HG02840 (cell line): ENCODE measurements at regions not wholly inside any gene's neighbourhood (a gene's known extent, or its start where the extent isn't known, plus 50 kb on each side); places are given as distances from the start of the nearest gene placed in this dataset.
"Not testable (repeated sequence)": the region's sequence is repeated elsewhere in the genome, so short reads cannot be mapped to it uniquely, and the experiment has no call there.

ENCODE experiments used
- ATAC-seq: cut with Tn5 transposase; IDR thresholded peaks from one replicate; pipeline ENCODE4 v1.9.1; 2021; ENCODE audit warnings: mild to moderate bottlenecking, moderate library complexity, moderate number of reproducible peaks; ENCODE audit not compliant: unreplicated experiment, low FRiP score

DNA sequence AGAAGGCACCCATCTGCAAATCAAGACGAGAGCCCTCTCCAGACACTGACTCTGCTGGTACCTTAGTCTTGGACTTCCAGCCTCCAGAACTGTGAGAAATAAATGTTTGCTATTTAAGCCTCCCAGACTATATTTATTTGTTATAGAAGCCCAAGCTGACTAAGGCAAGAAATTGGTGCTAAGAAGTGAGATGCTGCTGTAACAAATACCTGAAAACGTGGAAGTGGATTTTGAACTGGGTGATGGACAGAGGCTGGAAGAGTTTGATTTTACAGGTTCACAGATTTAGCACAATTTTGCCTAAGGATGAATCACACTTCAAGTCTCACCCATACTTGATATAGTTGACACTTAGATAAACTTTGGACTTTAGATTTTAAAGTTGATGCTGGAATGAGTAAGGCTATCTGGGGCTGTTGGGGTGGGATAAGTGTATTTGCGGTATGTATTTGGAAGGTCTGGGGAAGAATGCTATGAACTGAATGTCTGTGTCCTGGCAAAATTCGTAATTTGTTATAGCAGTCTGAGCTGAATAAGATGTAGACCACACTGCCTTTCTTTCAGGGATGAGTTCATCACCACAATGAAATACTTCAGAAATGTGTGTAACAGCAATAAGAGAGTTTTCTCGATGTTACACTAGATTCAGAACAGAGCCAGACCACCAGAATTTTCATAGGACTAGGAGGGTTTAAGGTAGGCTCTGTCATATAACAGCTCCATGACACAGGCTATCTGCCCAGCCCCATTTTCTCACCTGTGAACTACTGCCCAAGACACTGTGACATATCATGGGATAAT lies 120.5 kb upstream of the LMCD1 start:
- ATAC-seq: no peak

DNA sequence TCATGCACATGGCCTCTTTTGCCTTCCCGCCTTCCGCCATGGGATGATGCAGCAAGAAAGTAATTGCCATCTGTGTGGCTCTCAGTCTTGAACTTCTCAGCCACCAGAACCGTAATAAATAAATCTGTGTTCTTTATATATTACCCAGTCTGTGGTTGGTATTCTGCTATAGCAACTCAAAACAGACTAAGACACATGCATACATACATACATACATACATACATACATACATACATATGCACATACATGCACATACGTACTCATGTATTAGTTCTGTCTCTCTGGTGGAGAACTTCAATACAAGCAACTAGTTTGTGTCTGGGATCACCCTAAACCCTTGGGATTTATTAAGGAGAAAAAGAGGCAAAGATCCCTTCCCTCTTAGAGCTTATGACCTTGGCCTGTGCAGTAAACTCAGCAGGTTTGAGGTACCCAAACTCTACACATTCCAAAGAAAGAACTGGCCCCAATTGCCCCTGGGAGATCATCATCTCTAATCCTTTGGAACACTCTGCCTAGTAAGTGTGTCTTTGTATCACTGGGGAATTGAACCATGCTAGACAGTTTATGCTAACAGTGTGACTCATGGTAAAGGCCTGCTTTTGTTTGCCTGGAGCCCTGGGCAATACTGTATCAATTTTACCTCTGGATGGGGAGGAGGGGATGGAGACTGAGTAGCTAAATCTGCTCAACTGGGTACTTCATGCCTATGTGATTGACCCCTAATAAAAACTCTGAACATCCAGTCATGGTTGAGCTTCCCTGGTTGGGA lies 115.6 kb upstream of the LMCD1 start:
- no peak for ATAC-seq

DNA sequence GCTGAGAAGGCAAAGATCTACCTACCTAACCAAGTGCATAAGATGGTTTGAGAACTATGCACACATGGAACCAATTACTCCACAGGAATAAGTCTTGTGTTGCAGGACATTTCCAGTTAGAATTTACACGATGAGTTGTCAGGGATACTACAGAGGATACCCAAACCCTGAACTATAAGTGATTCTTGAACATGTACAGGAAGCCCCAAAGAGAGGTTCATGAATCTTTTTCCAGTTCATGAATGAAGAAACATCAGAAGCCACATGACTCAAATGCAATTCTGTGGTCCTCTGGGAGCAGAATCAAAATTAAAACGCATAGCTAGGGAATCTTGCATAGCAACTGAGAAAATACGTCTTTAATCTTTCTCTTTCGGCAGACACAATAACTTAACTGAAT lies 114.1 kb upstream of the LMCD1 start:
- no peak for ATAC-seq

DNA sequence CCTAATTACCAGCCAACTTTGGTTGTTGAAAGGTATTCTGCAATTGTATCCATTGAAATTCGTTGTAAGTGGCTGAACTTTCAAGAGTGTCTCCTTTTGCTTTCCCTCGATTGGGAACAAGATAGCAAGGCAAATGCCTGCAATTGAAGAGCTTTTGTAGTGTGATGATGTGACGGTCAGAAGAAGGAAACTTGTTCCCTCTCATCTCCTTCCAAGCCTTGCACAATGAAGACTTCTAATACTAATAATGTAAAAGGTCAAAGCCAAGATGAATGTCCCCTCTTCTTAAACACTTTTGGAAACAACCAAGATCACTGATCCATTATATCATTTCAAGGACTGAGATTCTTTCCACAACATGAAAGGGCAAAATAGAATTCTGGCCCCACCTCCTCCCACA lies 101.9 kb upstream of the LMCD1 start:
- ATAC-seq: no peak

GRCh38 chr3:8400911-8401310 lies 100.7 kb upstream of the LMCD1 start:
- no peak for ATAC-seq

- ATAC-seq: no peak
Measured at GRCh38 chr3:8403996-8404395, 97.6 kb upstream of the LMCD1 start.

GRCh38 chr3:8405144-8405543 lies 96.5 kb upstream of the LMCD1 start:
- ATAC-seq: no peak

GRCh38 chr3:8406479-8406878 lies 95.1 kb upstream of the LMCD1 start:
- ATAC-seq: no peak

DNA sequence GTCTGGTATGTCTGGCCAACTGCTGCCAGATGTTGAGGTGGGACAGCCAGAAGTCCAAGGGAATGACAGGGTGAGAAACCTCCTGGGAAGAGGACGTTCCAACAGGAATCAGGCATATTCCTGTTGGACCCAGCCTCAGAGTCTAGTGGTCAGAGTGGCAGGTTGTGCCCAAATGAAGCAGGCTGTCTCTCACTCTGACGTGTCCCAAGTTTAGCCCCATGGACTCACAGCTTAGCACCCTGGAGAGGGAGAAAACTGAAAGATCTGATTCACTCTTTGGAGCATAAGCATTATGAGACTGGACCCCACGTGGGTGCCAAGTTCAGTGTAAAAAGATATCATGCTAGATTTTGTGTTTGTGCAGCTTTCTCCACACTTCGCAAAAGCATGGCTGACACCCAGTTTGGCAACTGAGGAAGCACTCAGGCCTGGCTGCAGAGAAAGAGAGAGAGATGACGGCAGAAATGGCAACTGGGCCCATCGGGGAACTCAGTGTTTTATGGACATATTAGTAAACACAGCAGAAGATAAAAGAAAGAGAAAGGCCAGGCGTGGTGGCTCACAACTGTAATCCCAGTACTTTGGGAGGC lies 88.2 kb upstream of the LMCD1 start:
- ATAC-seq: no peak

DNA sequence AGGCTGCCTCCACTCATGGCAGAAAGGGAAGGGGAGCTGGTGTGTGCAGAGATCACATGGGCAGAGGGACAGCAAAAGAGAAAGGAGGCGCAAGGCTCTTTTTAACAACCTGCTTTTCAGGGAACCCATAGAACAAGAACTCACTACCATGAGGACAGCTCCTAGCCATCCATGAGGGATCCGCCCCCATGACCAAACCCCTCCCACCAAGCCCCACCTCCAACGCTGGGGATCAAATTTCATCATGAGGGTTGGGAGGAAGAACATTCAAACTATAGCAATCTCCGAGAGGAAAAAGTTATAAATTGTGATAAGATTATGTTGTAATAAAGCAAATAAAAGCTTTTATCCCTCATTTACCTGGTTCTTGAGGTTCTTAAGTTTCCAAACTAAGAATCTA lies 84.7 kb upstream of the LMCD1 start:
- ATAC-seq: no peak

DNA sequence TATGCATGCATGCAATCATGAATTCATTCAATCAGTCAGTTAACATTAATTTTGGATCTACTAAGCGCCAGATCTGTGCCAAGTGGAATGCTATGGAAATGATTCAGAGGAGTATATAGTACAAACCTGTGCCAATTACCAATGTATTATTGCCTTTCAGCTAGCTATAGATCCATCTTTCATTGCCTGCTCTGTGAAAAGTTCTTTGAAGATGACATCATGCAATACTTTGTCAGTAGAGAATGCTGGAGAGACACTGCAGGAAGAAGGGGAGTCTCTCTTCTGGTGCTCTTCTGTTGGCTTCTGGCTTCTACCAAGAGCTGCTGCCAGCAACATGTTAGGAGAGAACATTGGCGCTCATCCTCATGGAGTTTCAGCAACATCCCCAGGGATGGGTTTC lies 81.0 kb upstream of the LMCD1 start:
- no peak for ATAC-seq

DNA sequence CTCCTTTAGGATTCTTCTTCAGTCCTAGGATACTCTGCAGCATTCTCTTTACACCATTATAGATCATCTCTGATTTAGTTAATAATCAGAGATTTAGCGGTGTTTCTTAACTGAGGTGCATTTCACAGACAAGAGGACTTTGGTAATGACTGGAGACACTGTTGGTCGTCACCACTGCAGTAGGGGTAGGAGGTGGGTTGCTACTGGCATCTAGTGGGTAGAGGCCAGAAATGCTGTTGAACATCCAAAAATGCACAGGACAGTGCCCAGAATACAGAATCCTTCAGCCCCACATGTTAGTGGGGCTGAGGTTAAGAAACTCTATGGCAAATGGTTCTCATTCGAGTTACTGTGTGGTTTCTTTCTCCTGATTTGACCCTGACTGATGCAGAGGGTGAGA lies 80.4 kb upstream of the LMCD1 start:
- no peak for ATAC-seq

- ATAC-seq: no peak
Measured at GRCh38 chr3:8421711-8422110, 79.9 kb upstream of the LMCD1 start.

DNA sequence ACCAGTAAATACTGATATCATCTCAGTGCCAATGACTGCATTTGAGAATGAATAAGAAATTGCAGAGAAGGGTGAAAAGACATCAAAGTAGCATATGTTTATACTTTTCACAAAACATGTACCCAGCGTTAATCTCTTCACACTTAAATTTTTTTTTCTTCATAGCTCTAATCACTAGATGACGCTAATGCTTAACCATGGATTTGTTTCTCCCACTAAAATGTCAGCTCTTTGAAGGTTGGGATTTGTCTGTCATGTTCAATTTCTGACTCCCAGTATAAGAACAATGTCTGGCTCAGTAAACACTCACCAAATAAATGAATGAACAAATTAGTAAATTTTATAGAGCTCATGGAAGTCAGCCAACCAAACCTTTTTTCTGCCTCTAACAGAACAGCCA lies 78.3 kb upstream of the LMCD1 start:
- ATAC-seq: no peak

DNA sequence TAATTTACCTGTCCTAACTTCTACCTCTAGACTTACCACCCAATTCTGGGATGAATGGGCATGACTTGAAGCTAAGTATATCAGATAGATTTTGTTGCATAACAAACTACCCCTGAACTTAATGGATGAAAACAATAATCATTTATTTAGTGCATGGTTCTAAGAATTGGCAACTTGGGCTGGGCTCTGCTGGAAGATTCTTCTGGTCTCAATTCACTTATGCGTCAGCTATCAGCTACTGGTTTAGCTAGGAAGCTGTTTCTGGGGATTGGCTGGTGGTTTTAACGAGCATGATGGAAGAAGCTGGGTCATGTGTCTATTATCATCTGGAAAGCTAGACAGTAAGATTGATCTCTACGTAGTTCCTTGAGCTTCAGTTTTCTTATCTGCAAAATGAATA lies 77.3 kb upstream of the LMCD1 start:
- no peak for ATAC-seq

DNA sequence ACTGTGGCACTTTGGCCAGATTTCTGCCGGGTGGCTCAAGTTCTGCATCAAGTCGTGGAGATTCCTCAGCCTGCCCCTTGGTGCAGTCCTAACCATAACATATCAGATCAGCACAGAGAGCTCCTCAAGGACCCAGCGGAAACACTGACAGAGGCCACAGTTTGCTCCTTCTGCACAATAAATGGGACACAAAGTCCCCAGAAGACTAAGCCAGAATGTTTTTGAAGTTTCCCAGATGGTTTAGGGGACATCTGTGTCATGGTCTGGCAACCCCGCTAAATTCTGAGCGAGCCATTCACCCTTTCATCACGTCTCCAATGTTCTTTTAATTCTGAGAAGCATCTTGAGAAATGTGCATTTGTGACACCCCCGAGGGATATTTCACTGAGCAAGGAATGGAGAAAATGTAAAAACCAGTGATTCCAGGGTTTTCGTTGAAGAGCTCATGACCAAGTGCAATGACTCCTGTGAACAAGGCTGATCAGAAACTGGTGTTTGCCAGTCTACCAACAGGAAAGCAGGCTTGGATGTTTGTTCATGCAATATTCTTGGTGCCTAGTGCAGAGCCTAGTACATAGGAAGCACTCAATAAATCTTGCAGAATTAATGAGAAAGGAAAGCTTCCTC lies 64.8 kb upstream of the LMCD1 start:
- ATAC-seq: no peak

DNA sequence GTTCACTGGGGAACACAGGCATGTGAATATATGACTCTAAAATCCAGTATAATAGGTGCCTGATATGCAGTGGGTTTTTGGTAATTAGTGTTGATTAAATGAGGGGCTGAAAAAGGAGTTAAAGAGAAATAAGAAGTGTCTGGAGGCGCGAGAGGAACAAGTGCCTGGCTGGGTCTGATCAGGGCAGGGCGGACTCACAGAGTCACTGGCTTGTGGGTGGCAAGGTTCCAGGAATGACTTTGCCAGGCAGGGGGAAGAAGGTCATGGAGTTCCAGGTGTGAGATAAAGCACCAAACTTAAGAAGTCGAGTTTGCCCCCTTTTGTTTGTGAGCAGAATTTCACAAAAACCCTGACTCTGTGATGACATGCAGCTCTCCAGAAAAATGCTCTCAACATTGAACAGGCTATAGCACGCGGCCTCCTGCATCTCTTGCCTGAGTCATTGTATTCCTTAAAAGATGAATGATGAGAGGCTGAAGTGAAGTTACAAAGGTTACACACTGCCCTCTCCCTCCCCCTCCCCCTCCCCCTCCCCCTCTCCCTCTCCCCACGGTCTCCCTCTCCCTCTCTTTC lies 63.0 kb upstream of the LMCD1 start:
- ATAC-seq: no peak

DNA sequence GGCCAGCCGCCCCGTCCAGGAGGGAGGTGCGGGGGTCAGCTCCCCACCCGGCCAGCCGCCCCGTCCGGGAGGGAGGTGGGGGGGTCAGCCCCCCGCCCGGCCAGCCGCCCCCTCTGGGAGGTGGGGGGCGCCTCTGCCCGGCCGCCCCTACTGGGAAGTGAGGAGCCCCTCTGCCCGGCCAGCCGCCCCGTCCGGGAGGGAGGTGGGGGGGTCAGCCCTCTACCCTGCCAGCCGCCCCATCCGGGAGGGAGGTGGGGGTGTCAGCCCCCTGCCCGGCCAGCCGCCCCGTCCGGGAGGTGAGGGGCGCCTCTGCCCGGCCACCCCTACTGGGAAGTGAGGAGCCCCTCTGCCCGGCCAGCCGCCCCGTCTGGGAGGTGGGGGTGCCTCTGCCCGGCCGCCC lies 61.5 kb upstream of the LMCD1 start:
- ATAC-seq: not testable (repeated sequence)

DNA sequence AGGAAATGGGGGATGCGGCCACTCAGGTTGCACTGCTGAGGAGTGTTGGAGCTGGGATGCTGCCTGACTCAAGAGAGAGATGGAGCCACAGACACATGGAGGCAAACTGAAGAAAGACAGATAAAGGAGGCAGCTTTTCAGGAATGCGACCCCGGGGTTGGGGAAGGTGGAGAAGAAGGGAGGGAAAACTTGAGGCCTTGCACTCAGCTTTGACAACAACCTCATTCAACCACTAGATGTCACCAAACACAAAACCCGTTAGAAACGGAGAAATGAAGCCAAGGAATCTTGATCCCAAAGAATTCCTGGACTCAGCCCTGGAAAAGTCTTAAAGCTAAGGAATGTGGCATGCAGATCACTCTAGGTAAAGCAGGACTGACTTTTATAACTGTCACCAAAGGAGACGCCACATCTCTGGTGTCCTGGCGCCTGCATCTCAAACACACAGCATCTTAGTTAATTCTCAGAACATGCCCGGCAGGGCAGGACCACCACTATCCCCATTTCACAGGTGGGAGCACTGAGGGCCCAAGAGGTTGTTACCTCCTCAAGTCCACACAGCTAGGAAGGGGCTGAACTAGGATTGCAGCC lies 59.6 kb upstream of the LMCD1 start:
- no peak for ATAC-seq

DNA sequence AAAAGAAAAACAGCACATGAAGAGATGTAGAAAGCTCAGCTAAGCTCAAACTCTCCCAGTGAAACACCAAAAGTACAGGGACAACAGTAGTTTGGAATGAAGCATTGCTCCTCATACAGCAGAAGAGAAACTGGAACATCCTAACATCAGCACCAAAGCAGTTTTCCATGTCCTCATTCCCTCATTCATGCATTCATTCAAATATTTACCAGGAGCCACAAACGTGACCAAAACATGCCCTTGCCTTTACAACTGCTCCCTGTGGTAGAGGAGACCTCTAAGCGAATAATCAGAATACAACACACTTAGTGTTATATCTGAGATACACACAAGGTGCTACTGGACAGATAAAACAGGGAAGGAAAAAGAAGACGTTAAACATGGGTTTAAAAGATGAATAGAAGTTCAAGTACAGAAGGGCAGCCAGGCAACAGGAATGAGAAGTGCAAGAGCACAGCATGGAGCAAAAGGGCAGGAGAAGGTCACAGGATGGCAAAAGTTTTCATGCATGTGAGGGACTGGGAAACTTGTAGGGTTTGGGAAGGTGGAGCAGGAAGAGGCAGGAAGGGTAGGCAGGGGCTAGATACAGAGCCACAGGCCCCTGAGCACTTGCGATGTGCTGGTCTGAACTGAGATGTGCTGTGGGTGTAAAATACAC lies 58.5 kb upstream of the LMCD1 start:
- no peak for ATAC-seq
